DOHH2 (cell line): ENCODE measurements at regions not wholly inside any gene's neighbourhood (a gene's known extent, or its start where the extent isn't known, plus 50 kb on each side); places are given as distances from the start of the nearest gene placed in this dataset.

Source experiments
- H3F3A ChIP-seq: fragments of 200-600 bp; sonication (generic), shearing (Covaris generic); 2 replicates; pipeline ENCODE4 v1.6.0; 2016; ENCODE audit warnings: antibody characterized with exemption, mild to moderate bottlenecking; ENCODE audit not compliant: control insufficient read depth, insufficient read depth
- H3K27ac ChIP-seq: fragments of 200-600 bp; sonication (generic); 2 replicates; pipeline ENCODE4 v1.5.1; 2014; ENCODE audit warnings: low read depth, mild to moderate bottlenecking, low read length, moderate library complexity
- H3K27me3 ChIP-seq: fragments of 200-600 bp; sonication (generic); 2 replicates; pipeline ENCODE4 v1.6.1; 2014; ENCODE audit warnings: mild to moderate bottlenecking, low read length, mixed read lengths; ENCODE audit not compliant: control insufficient read depth
- H3K36me3 ChIP-seq: fragments of 200-600 bp; sonication (generic); 2 replicates; pipeline ENCODE4 v1.6.1; 2014; ENCODE audit warnings: mild to moderate bottlenecking, low read length, moderate library complexity, mixed read lengths; ENCODE audit not compliant: control insufficient read depth
- H3K4me1 ChIP-seq: fragments of 200-600 bp; sonication (generic); 2 replicates; pipeline ENCODE4 v1.6.1; 2014; ENCODE audit warnings: mild to moderate bottlenecking, low read length, mixed read lengths; ENCODE audit not compliant: control insufficient read depth
- H3K4me2 ChIP-seq: fragments of 200-600 bp; sonication (generic); 2 replicates; pipeline ENCODE4 v1.6.0; 2014; ENCODE audit warnings: mild to moderate bottlenecking, low read length, moderate library complexity
- H3K4me3 ChIP-seq: fragments of 200-600 bp; sonication (generic); 2 replicates; pipeline ENCODE4 v1.5.1; 2014; ENCODE audit warnings: mild to moderate bottlenecking, low read length, mixed read lengths
- H3K79me2 ChIP-seq: fragments of 200-600 bp; sonication (generic); 2 replicates; pipeline ENCODE4 v1.6.1; 2014; ENCODE audit warnings: mild to moderate bottlenecking, low read length, mixed read lengths; ENCODE audit not compliant: control insufficient read depth
- H3K9me2 ChIP-seq: fragments of 200-600 bp; sonication (generic); replicated peaks from 2 replicates; pipeline ENCODE4 v1.6.1; 2014; ENCODE audit warnings: mild to moderate bottlenecking, low read length, mixed read lengths; ENCODE audit not compliant: control insufficient read depth
- H3K9me3 ChIP-seq: fragments of 200-600 bp; sonication (generic); 2 replicates; pipeline ENCODE4 v1.6.1; 2014; ENCODE audit warnings: antibody characterized with exemption, low read length, mixed read lengths; ENCODE audit not compliant: control insufficient read depth, insufficient read depth
- H4K20me1 ChIP-seq: fragments of 200-600 bp; sonication (generic); 2 replicates; pipeline ENCODE4 v1.6.0; 2014; ENCODE audit warnings: low read depth, mild to moderate bottlenecking, antibody characterized with exemption, low read length, moderate library complexity; ENCODE audit not compliant: control insufficient read depth, insufficient read depth
- CTCF ChIP-seq: fragments of 200-600 bp; sonication (generic); IDR thresholded peaks from one replicate; pipeline ENCODE4 v1.5.1; 2014; ENCODE audit warnings: antibody characterized with exemption, mild to moderate bottlenecking, low read depth, low read length; ENCODE audit not compliant: poor library complexity, severe bottlenecking
- EZH2phosphoT487 ChIP-seq: fragments of 200-600 bp; sonication (generic); IDR thresholded peaks from 2 replicates; pipeline ENCODE4 v1.6.1; 2017; ENCODE audit warnings: borderline replicate concordance, mild to moderate bottlenecking, antibody characterized with exemption, low read length, moderate library complexity, mixed read lengths

- Histone ChIP-seq H3K9me3 (no peaks in the 10 kb centered on the region), H3K79me2 (no peaks in the 10 kb centered on the region), H4K20me1 (no peaks in the 10 kb centered on the region), H3F3A (no peaks in the 10 kb centered on the region), H3K4me3 (no peak overlapping the region), H3K4me1 (no peaks in the 10 kb centered on the region), H3K4me2 (no peak overlapping the region), H3K9me2 (no peaks in the 10 kb centered on the region), H3K27ac (no peak overlapping the region), H3K27me3 (no peaks in the 10 kb centered on the region), H3K36me3 (no peaks in the 10 kb centered on the region)
- no peak for TF ChIP-seq CTCF
- no peak for TF ChIP-seq EZH2phosphoT487
These were observed 259.6 kb upstream of the UBE2E3 start for GRCh38 chr2:180720829-180721228.

DNA sequence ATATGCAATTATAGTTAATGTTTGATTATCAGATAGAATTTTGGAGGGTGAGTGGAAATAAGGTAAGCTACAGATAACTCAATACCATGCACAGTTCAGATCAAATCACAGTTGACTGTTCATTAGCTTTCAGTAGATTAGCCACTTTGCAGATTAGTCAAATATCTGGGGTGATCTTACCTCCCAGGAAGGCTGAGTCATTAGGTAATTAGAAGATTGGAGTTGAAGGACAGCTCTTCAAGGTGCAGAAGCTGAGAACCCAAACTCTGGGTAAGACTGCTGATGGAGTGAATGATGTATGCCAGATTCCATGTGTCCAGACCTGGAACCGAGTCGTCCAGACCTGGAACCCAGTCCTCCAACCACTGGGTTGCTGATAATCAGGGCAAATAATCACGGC is 262.8 kb upstream of the UBE2E3 start:
- no peak for TF ChIP-seq CTCF
- no peak for TF ChIP-seq EZH2phosphoT487
- Histone ChIP-seq H3K79me2 (no peaks in the 10 kb centered on the region), H3K4me3 (no peak overlapping the region), H3K9me2 (no peaks in the 10 kb centered on the region), H3K36me3 (no peaks in the 10 kb centered on the region), H3K4me2 (no peak overlapping the region), H3K4me1 (no peaks in the 10 kb centered on the region), H3K27ac (no peak overlapping the region), H3F3A (no peaks in the 10 kb centered on the region), H4K20me1 (no peaks in the 10 kb centered on the region), H3K9me3 (no peaks in the 10 kb centered on the region), H3K27me3 (no peaks in the 10 kb centered on the region)

DNA sequence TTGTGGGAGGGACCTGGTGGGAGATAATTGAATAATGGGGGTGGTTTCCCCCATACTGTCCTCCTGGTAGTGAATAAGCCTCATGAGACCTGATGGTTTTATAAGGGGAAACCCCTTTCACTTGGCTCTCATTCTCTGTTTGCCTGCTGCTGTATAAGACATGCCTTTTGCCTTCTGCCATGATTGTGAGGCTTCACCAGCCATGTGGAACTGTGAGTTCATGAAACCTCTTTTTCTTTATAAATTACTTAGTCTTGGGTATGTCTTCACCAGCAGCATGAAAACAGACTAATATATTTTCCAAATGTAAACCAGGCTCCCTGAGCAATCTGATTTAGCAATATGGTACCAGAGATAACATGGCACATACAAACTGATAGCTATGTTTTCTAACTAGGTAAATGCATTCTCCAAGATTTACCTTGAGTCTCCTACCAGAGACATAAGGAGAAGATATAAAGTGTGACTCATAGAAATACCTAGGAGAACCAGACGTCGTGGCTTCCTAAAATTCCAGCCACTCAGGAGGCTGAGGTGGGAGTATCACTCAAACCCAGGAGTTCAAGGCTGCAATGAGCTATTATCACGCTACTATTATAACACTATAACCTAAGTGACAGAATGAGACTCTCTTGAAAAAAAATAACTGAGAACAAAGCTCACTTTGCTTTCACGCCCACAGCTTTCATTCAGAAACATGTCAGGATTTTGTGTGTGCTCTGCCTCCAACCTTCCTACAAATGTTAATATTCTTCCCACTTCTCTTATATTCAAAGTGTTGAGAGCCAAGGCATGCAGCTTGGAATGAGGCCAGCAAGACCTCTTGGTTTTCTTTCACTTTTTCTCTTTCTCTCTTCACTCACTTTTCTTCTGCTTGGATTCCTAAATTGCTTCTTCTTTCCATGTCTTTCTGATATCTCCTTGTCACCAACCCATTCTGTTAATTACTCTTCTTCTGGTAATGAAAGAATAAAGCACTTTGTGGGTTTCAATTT is 263.9 kb upstream of the UBE2E3 start:
- H3F3A ChIP-seq = no peaks in the 10 kb centered on the region
- H3K36me3 ChIP-seq = no peaks in the 10 kb centered on the region
- no peaks in the 10 kb centered on the region for H3K27me3 ChIP-seq
- TF ChIP-seq EZH2phosphoT487 (no peak), CTCF (no peak)
- no peaks in the 10 kb centered on the region for H3K79me2 ChIP-seq
- no peaks in the 10 kb centered on the region for H3K4me1 ChIP-seq
- no peak overlapping the region for H3K4me2 ChIP-seq
- no peak overlapping the region for H3K4me3 ChIP-seq
- H3K27ac ChIP-seq = no peak overlapping the region
- H4K20me1 ChIP-seq = no peaks in the 10 kb centered on the region
- H3K9me3 ChIP-seq = no peaks in the 10 kb centered on the region
- no peaks in the 10 kb centered on the region for H3K9me2 ChIP-seq
